CD4-positive, CD25-positive, alpha-beta regulatory T cell (primary cell): ENCODE measurements at regions not wholly inside any gene's neighbourhood (a gene's known extent, or its start where the extent isn't known, plus 50 kb on each side); places are given as distances from the start of the nearest gene placed in this dataset.

Experiments
- ATAC-seq, 2 donors: fragments of 150-1000 bp; cut with Tn5 transposase; one replicate each; pipeline ENCODE4 v1.10.0; 2021; ENCODE audit warnings: low read depth in 2 of 2, moderate number of reproducible peaks in 2 of 2, moderate library complexity in 1 of 2
- DNase-seq, 3 donors: peaks; one replicate each; pipeline versions ENCODE4 v3.0.0 to v3.0.0-alpha.2; 2012 to 2022; ENCODE audit warnings: mixed read lengths in 1 of 3
- H3K27ac ChIP-seq: one replicate; pipeline ENCODE4 v1.7.0; 2013; ENCODE audit warnings: mild to moderate bottlenecking, low read length; ENCODE audit not compliant: insufficient read depth, poor library complexity, severe bottlenecking
- H3K27me3 ChIP-seq: one replicate; pipeline ENCODE4 v1.7.0; 2013; ENCODE audit warnings: low read length; ENCODE audit not compliant: control insufficient read depth, insufficient read depth
- H3K36me3 ChIP-seq: one replicate; pipeline ENCODE4 v1.7.0; 2013; ENCODE audit warnings: mild to moderate bottlenecking, low read length, moderate library complexity; ENCODE audit not compliant: control insufficient read depth, insufficient read depth
- H3K4me1 ChIP-seq: 2 replicates; pipeline ENCODE4 v1.7.0; 2013; ENCODE audit warnings: mild to moderate bottlenecking, low read length; ENCODE audit not compliant: insufficient read depth, control insufficient read depth, poor library complexity, severe bottlenecking
- H3K4me3 ChIP-seq: one replicate; pipeline ENCODE4 v1.7.0; 2013; ENCODE audit warnings: low read depth, mild to moderate bottlenecking, low read length, moderate library complexity
- H3K9me3 ChIP-seq, 2 experiments: 1 replicate in 1 of 2; 2 replicates in 1 of 2; pipeline ENCODE4 v1.7.0; 2013; ENCODE audit warnings: low read length in 2 of 2, mild to moderate bottlenecking in 1 of 2, moderate library complexity in 1 of 2; ENCODE audit not compliant: control insufficient read depth in 2 of 2
- H3K27ac Mint-ChIP-seq, 3 donors: one replicate each; pipeline ENCODE4 v1.8.0; 2020 to 2022; ENCODE audit warnings: mild to moderate bottlenecking in 3 of 3, mixed read lengths in 3 of 3, moderate library complexity in 2 of 3
- H3K27me3 Mint-ChIP-seq: one replicate; pipeline ENCODE4 v1.8.0; 2022; ENCODE audit warnings: mild to moderate bottlenecking, mixed read lengths
- H3K36me3 Mint-ChIP-seq: one replicate; pipeline ENCODE4 v1.8.0; 2020; ENCODE audit warnings: mixed read lengths
- H3K4me1 Mint-ChIP-seq, 4 donors: one replicate each; pipeline ENCODE4 v1.8.0; 2020 to 2022; ENCODE audit warnings: mixed read lengths in 4 of 4, mild to moderate bottlenecking in 1 of 4
- H3K4me3 Mint-ChIP-seq, 4 donors: one replicate each; pipeline ENCODE4 v1.8.0; 2020 to 2022; ENCODE audit warnings: mild to moderate bottlenecking in 4 of 4, mixed read lengths in 4 of 4, moderate library complexity in 3 of 4
- H3K9me3 Mint-ChIP-seq, 7 donors: one replicate each; pipeline ENCODE4 v1.8.0; 2020 to 2022; ENCODE audit warnings: mixed read lengths in 7 of 7, mild to moderate bottlenecking in 3 of 7, moderate library complexity in 2 of 7

DNA sequence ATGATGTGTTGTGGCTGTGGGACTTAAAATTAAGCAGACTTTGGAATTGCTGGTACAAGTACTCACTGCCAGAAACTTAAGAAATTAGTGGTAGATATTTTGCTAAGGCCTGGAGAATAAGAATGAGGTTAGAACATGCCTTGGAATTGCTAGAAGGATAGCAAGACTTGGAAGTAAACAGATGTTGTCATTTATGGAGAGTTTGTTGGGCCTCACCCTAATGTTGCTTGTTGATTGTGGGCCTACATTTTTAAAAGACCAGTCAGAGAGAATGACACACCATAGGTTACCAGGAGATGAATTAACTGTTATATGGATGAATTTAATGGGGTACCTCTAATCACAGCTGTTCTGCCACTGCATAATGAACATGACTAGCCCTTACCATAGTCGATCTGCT is 120.1 kb upstream of the GAS1 start:
- Mint-ChIP-seq H3K27me3 (no peaks in the 10 kb centered on the region), H3K36me3 (no peaks in the 10 kb centered on the region), H3K4me1 (no peaks in the 10 kb centered on the region), H3K4me3 (no peak overlapping the region), H3K27ac (no peak overlapping the region), H3K9me3 (peaks cover 0 to 1% (median 0%) of the 10 kb centered on the region in 7 donors)
- DNase-seq (no peak), ATAC-seq (no peak)
- Histone ChIP-seq H3K4me1 (no peaks in the 10 kb centered on the region), H3K27ac (no peak overlapping the region), H3K9me3 (no peaks in the 10 kb centered on the region), H3K36me3 (no peaks in the 10 kb centered on the region), H3K4me3 (no peak overlapping the region), H3K27me3 (no peaks in the 10 kb centered on the region)

- ATAC-seq, result no peak
- no peaks in the 10 kb centered on the region for H3K9me3 ChIP-seq
- H3K27ac ChIP-seq, result no peak overlapping the region
Observed at GRCh38 chr9:87068177-87068840, 121.0 kb upstream of the GAS1 start.

DNA sequence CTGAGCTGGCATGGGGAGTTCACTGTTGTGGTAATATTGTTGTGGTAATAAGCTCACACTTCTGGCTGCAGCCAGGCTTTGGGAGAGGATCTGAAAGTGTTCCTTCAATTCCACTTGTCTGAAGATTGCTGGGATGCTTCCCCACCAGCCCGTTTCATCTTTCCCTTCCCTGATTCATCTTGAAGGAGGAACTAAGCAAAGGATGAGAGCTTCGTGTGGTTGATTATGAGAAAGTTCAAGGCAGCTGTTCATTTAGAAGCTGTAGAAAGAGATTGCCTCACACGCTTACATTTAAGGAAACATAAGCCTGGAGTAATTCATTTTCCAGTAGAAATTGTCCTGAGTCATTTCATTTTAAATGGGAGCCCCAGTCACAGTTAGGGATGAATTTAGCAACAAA is 122.4 kb upstream of the GAS1 start:
- no peaks in the 10 kb centered on the region for H3K36me3 ChIP-seq
- no peak overlapping the region for H3K27ac ChIP-seq
- no peaks in the 10 kb centered on the region for H3K27me3 ChIP-seq
- DNase-seq, result no peak
- Mint-ChIP-seq H3K27me3 (no peaks in the 10 kb centered on the region), H3K27ac (no peak overlapping the region), H3K4me1 (no peaks in the 10 kb centered on the region), H3K4me3 (no peak overlapping the region), H3K36me3 (no peaks in the 10 kb centered on the region), H3K9me3 (peaks cover 0 to 1% (median 0%) of the 10 kb centered on the region in 7 donors)
- no peaks in the 10 kb centered on the region for H3K4me1 ChIP-seq
- no peak for ATAC-seq
- no peak overlapping the region for H3K4me3 ChIP-seq
- H3K9me3 ChIP-seq, result no peaks in the 10 kb centered on the region

More at GRCh38 chr9:87068177-87068840, 121.0 kb upstream of the GAS1 start:
- Mint-ChIP-seq H3K36me3 (no peaks in the 10 kb centered on the region), H3K4me3 (no peak overlapping the region), H3K4me1 (no peaks in the 10 kb centered on the region), H3K9me3 (peaks cover 0 to 1% (median 0%) of the 10 kb centered on the region in 7 donors), H3K27ac (no peak overlapping the region), H3K27me3 (no peaks in the 10 kb centered on the region)
- Histone ChIP-seq H3K4me3 (no peak overlapping the region), H3K36me3 (no peaks in the 10 kb centered on the region), H3K4me1 (no peaks in the 10 kb centered on the region), H3K27me3 (no peaks in the 10 kb centered on the region)
- no peak for DNase-seq

DNA sequence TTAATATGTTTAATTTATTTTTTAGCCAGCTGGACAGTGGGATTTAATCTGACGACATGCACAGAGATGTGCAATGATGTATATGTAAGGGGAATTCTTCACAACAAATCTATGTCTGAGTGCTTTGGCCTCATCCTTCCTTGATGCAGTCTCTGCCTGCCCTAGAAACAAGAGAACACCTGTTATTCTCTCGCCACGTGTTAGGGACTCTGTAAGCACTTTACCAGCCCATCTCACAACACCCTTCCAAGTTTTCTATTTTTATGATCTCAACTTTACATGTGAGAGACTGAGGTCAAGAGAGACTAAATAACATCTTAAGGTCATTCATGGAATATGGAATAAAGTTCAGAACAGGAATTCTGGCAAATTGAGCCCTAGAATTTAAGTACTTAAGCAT is 123.0 kb upstream of the GAS1 start:
- H3K9me3 Mint-ChIP-seq, result peaks cover 0 to 1% (median 0%) of the 10 kb centered on the region in 7 donors
- no peak overlapping the region for H3K27ac Mint-ChIP-seq
- no peaks in the 10 kb centered on the region for H3K36me3 ChIP-seq
- H3K4me1 Mint-ChIP-seq, result no peaks in the 10 kb centered on the region
- no peaks in the 10 kb centered on the region for H3K9me3 ChIP-seq
- H3K27me3 Mint-ChIP-seq, result no peaks in the 10 kb centered on the region
- H3K27me3 ChIP-seq, result no peaks in the 10 kb centered on the region
- no peak for DNase-seq
- no peaks in the 10 kb centered on the region for H3K36me3 Mint-ChIP-seq
- H3K4me3 Mint-ChIP-seq, result no peak overlapping the region
- no peaks in the 10 kb centered on the region for H3K4me1 ChIP-seq
- H3K27ac ChIP-seq, result no peak overlapping the region
- ATAC-seq, result no peak
- H3K4me3 ChIP-seq, result no peak overlapping the region

DNA sequence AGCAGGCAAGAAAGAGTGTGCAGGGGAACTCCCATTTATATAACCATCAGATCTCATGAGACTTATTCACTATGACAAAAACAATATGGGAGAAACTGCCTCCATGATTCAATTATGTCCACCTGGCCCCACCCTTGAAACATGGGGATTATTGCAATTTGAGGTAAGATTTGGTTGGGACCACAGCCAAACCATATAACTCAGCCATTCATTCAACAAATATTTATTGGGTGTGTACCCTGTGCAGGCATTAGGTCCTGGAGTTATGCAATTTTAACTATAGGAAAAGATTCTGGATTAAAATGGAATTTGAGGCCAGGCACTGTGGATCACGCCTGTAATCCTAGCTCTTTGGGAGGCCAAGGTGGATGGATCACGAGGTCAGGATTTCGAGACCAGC is 124.2 kb upstream of the GAS1 start:
- no peak for ATAC-seq
- Mint-ChIP-seq H3K36me3 (no peaks in the 10 kb centered on the region), H3K27ac (no peak overlapping the region), H3K4me3 (no peak overlapping the region), H3K9me3 (peaks cover 0 to 1% (median 0%) of the 10 kb centered on the region in 7 donors), H3K4me1 (no peaks in the 10 kb centered on the region), H3K27me3 (no peaks in the 10 kb centered on the region)
- Histone ChIP-seq H3K9me3 (no peaks in the 10 kb centered on the region), H3K4me1 (no peaks in the 10 kb centered on the region), H3K27ac (no peak overlapping the region), H3K36me3 (no peaks in the 10 kb centered on the region), H3K4me3 (no peak overlapping the region), H3K27me3 (no peaks in the 10 kb centered on the region)
- no peak for DNase-seq

- H3K4me1 Mint-ChIP-seq, result no peaks in the 10 kb centered on the region
- Histone ChIP-seq H3K27ac (no peak overlapping the region), H3K27me3 (no peaks in the 10 kb centered on the region), H3K36me3 (no peaks in the 10 kb centered on the region), H3K4me3 (no peak overlapping the region), H3K4me1 (no peaks in the 10 kb centered on the region), H3K9me3 (no peaks in the 10 kb centered on the region)
- DNase-seq, result no peak
- peaks cover 0 to 5% (median 0%) of the 10 kb centered on the region in 7 donors for H3K9me3 Mint-ChIP-seq
- H3K36me3 Mint-ChIP-seq, result no peaks in the 10 kb centered on the region
- no peak overlapping the region for H3K27ac Mint-ChIP-seq
- no peaks in the 10 kb centered on the region for H3K27me3 Mint-ChIP-seq
- ATAC-seq, result no peak
- no peak overlapping the region for H3K4me3 Mint-ChIP-seq
Observed at GRCh38 chr9:87073692-87074091, 126.4 kb upstream of the GAS1 start.

GRCh38 chr9:87075537-87075936 is 128.2 kb upstream of the GAS1 start:
- Mint-ChIP-seq H3K4me3 (no peak overlapping the region), H3K27ac (no peak overlapping the region)

GRCh38 chr9:87076825-87077224 is 129.5 kb upstream of the GAS1 start:
- no peak overlapping the region for H3K4me3 Mint-ChIP-seq
- DNase-seq (no peak), ATAC-seq (no peak)
- peaks cover 0 to 14% (median 0%) of the 10 kb centered on the region in 7 donors for H3K9me3 Mint-ChIP-seq
- H3K4me1 ChIP-seq, result no peaks in the 10 kb centered on the region
- H3K36me3 Mint-ChIP-seq, result no peaks in the 10 kb centered on the region
- no peaks in the 10 kb centered on the region for H3K4me1 Mint-ChIP-seq
- H3K27ac ChIP-seq, result no peak overlapping the region
- no peaks in the 10 kb centered on the region for H3K27me3 Mint-ChIP-seq
- H3K27me3 ChIP-seq, result no peaks in the 10 kb centered on the region
- H3K4me3 ChIP-seq, result no peak overlapping the region
- H3K9me3 ChIP-seq, result no peaks in the 10 kb centered on the region
- no peaks in the 10 kb centered on the region for H3K36me3 ChIP-seq
- no peak overlapping the region for H3K27ac Mint-ChIP-seq

More at GRCh38 chr9:87075537-87075936, 128.2 kb upstream of the GAS1 start:
- Histone ChIP-seq H3K27ac (no peak overlapping the region), H3K4me3 (no peak overlapping the region), H3K4me1 (no peaks in the 10 kb centered on the region), H3K36me3 (no peaks in the 10 kb centered on the region), H3K27me3 (no peaks in the 10 kb centered on the region), H3K9me3 (no peaks in the 10 kb centered on the region)
- no peak for ATAC-seq
- Mint-ChIP-seq H3K27me3 (no peaks in the 10 kb centered on the region), H3K4me1 (no peaks in the 10 kb centered on the region), H3K9me3 (peaks cover 0 to 14% (median 1%) of the 10 kb centered on the region in 7 donors), H3K36me3 (no peaks in the 10 kb centered on the region)
- DNase-seq, result no peak
